GM12872 (cell line): ENCODE measurements at regions not wholly inside any gene's neighbourhood (a gene's known extent, or its start where the extent isn't known, plus 50 kb on each side); places are given as distances from the start of the nearest gene placed in this dataset.

Experiments used
- CTCF ChIP-seq: IDR thresholded peaks from 3 replicates; pipeline ENCODE4 v1.5.1; 2011; ENCODE audit warnings: low read depth, mild to moderate bottlenecking, low read length, moderate library complexity; ENCODE audit not compliant: insufficient read depth

- no peak for TF ChIP-seq CTCF
Measured at GRCh38 chr17:6257336-6257735, 177.6 kb downstream of the AIPL1 start.

GRCh38 chr17:6255322-6255721, 179.6 kb downstream of the AIPL1 start:
- no peak for TF ChIP-seq CTCF

- no peak for TF ChIP-seq CTCF
Measured at GRCh38 chr17:6254036-6254435, 180.9 kb downstream of the AIPL1 start.

GRCh38 chr17:6249732-6250131, 179.6 kb downstream of the WSCD1 start:
- TF ChIP-seq CTCF, result no peak

- TF ChIP-seq CTCF, result no peak
Measured at GRCh38 chr17:6248061-6248460, 177.9 kb downstream of the WSCD1 start.

- no peak for TF ChIP-seq CTCF
Measured at GRCh38 chr17:6245301-6246177, 175.4 kb downstream of the WSCD1 start.

GRCh38 chr17:6244796-6245195, 174.6 kb downstream of the WSCD1 start:
- no peak for TF ChIP-seq CTCF
